ENCODE measurements at regions not wholly inside any gene's neighbourhood (a gene's known extent, or its start where the extent isn't known, plus 50 kb on each side); places are given as distances from the start of the nearest gene placed in this dataset.

DNA sequence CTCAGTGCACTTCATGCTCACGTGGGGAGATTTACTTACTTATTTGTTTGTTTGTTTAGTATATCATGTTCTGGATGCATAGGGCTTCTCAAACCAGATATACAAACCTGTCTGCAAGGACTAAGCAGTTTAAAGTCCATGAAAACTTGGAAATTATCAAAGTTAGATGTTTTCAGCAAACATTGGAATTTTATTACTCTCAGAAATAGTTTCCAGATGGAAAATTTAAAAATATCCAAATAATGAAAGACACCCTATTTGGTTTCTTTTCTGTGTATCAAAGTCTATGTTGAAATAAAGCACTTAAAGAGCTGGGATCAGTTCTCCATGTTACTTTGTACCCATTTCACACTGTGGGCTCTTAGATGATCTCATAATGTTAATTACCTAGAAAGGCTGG lies 312.1 kb downstream of the PPP1R2C start:
- TF ChIP-seq CTCF (IDR thresholded peaks at IDR 0.05) (no peak), POLR2A (IDR thresholded peaks at IDR 0.05) (no peak), POLR2AphosphoS5 (IDR thresholded peaks at IDR 0.05) (no peak), EP300 (IDR thresholded peaks at IDR 0.05) (no peak)

All from gastroesophageal sphincter (tissue), 3 donors.